ENCODE measurements at regions not wholly inside any gene's neighbourhood (a gene's known extent, or its start where the extent isn't known, plus 50 kb on each side); places are given as distances from the start of the nearest gene placed in this dataset.

GRCh38 chr12:9343731-9344130, 135.5 kb upstream of the PZP start:
- Histone ChIP-seq H3F3A (ENCODE audit: low read depth) (no peaks in the 10 kb centered on the region), H3K9me2 (replicated peaks; ENCODE audit: low read depth, low read length) (no peaks in the 10 kb centered on the region), H2AFZ (ENCODE audit: low read length) (no peak overlapping the region), H3K4me2 (ENCODE audit: low read depth, low read length, poor library complexity, severe bottlenecking) (no peak overlapping the region), H3K27me3 (ENCODE audit: insufficient read depth, low read length, poor library complexity, severe bottlenecking) (no peaks in the 10 kb centered on the region), H3K36me3 (ENCODE audit: insufficient read depth, low read length) (no peaks in the 10 kb centered on the region), H4K20me1 (ENCODE audit: insufficient read depth, low read length, poor library complexity, severe bottlenecking) (no peaks in the 10 kb centered on the region), H3K9ac (ENCODE audit: low read depth, low read length, poor library complexity, severe bottlenecking) (no peak overlapping the region), H3K4me1 (ENCODE audit: insufficient read depth, low read length, poor library complexity, severe bottlenecking) (peaks cover 38% of the 10 kb centered on the region), H3K4me3 (ENCODE audit: low read length, poor library complexity, severe bottlenecking) (no peak overlapping the region), H3K9me3 (ENCODE audit: insufficient read depth, low read depth, low read length) (no peaks in the 10 kb centered on the region), H3K79me2 (ENCODE audit: insufficient read depth, low read length) (no peaks in the 10 kb centered on the region)
- TF ChIP-seq CTCF (conservative IDR thresholded peaks at IDR 0.05; ENCODE audit: low read length) (no peak), EZH2phosphoT487 (IDR thresholded peaks at IDR 0.05; ENCODE audit: borderline replicate concordance) (no peak)

- H3K36me3 ChIP-seq (ENCODE audit: insufficient read depth, low read length), result no peaks in the 10 kb centered on the region
- H3K4me1 ChIP-seq (ENCODE audit: insufficient read depth, low read length, poor library complexity, severe bottlenecking), result peaks cover 30% of the 10 kb centered on the region
- no peaks in the 10 kb centered on the region for H3K79me2 ChIP-seq (ENCODE audit: insufficient read depth, low read length)
- H3K9me3 ChIP-seq (ENCODE audit: insufficient read depth, low read depth, low read length), result no peaks in the 10 kb centered on the region
- H4K20me1 ChIP-seq (ENCODE audit: insufficient read depth, low read length, poor library complexity, severe bottlenecking), result no peaks in the 10 kb centered on the region
- no peaks in the 10 kb centered on the region for H3F3A ChIP-seq (ENCODE audit: low read depth)
- H2AFZ ChIP-seq (ENCODE audit: low read length), result no peak overlapping the region
- H3K27me3 ChIP-seq (ENCODE audit: insufficient read depth, low read length, poor library complexity, severe bottlenecking), result no peaks in the 10 kb centered on the region
- H3K4me3 ChIP-seq (ENCODE audit: low read length, poor library complexity, severe bottlenecking), result no peak overlapping the region
- no peak overlapping the region for H3K9ac ChIP-seq (ENCODE audit: low read depth, low read length, poor library complexity, severe bottlenecking)
- no peak overlapping the region for H3K4me2 ChIP-seq (ENCODE audit: low read depth, low read length, poor library complexity, severe bottlenecking)
- no peaks in the 10 kb centered on the region for H3K9me2 ChIP-seq (replicated peaks; ENCODE audit: low read depth, low read length)
- TF ChIP-seq CTCF (conservative IDR thresholded peaks at IDR 0.05; ENCODE audit: low read length) (no peak), EZH2phosphoT487 (IDR thresholded peaks at IDR 0.05; ENCODE audit: borderline replicate concordance) (no peak)
These were observed 134.6 kb upstream of the PZP start for GRCh38 chr12:9342614-9343353.

- H3K4me1 ChIP-seq (ENCODE audit: insufficient read depth, low read length, poor library complexity, severe bottlenecking), result peaks cover 15% of the 10 kb centered on the region
- no peak overlapping the region for H3K4me2 ChIP-seq (ENCODE audit: low read depth, low read length, poor library complexity, severe bottlenecking)
- TF ChIP-seq CTCF (conservative IDR thresholded peaks at IDR 0.05; ENCODE audit: low read length), result no peak
- H3K9me2 ChIP-seq (replicated peaks; ENCODE audit: low read depth, low read length), result no peaks in the 10 kb centered on the region
- no peak overlapping the region for H3K9ac ChIP-seq (ENCODE audit: low read depth, low read length, poor library complexity, severe bottlenecking)
- H3K79me2 ChIP-seq (ENCODE audit: insufficient read depth, low read length), result no peaks in the 10 kb centered on the region
- H3F3A ChIP-seq (ENCODE audit: low read depth), result no peaks in the 10 kb centered on the region
- no peaks in the 10 kb centered on the region for H3K9me3 ChIP-seq (ENCODE audit: insufficient read depth, low read depth, low read length)
- H3K36me3 ChIP-seq (ENCODE audit: insufficient read depth, low read length), result no peaks in the 10 kb centered on the region
- no peak overlapping the region for H3K4me3 ChIP-seq (ENCODE audit: low read length, poor library complexity, severe bottlenecking)
- H4K20me1 ChIP-seq (ENCODE audit: insufficient read depth, low read length, poor library complexity, severe bottlenecking), result no peaks in the 10 kb centered on the region
- no peaks in the 10 kb centered on the region for H3K27me3 ChIP-seq (ENCODE audit: insufficient read depth, low read length, poor library complexity, severe bottlenecking)
- no peak overlapping the region for H2AFZ ChIP-seq (ENCODE audit: low read length)
These were observed 133.0 kb upstream of the PZP start for GRCh38 chr12:9341260-9341585.

All from Loucy (cell line).